Glutamatergic neuron (in vitro differentiated cells): ENCODE measurements at regions not wholly inside any gene's neighbourhood (a gene's known extent, or its start where the extent isn't known, plus 50 kb on each side); places are given as distances from the start of the nearest gene placed in this dataset.
"Not testable (repeated sequence)": the region's sequence is repeated elsewhere in the genome, so short reads cannot be mapped to it uniquely, and the experiment has no call there.

Experiments used
- DNase-seq: peaks from one replicate; pipeline ENCODE4 v3.0.0; 2022
- H3K27ac Mint-ChIP-seq: one replicate; pipeline ENCODE4 v1.8.0; 2020; ENCODE audit warnings: mild to moderate bottlenecking, mixed read lengths, inconsistent platforms; ENCODE audit not compliant: unreplicated experiment
- H3K27me3 Mint-ChIP-seq: one replicate; pipeline ENCODE4 v1.8.0; 2020; ENCODE audit warnings: mild to moderate bottlenecking, moderate library complexity, mixed read lengths, inconsistent platforms; ENCODE audit not compliant: unreplicated experiment
- H3K36me3 Mint-ChIP-seq: one replicate; pipeline ENCODE4 v1.8.0; 2020; ENCODE audit warnings: mild to moderate bottlenecking, mixed read lengths, inconsistent platforms; ENCODE audit not compliant: unreplicated experiment
- H3K4me1 Mint-ChIP-seq: one replicate; pipeline ENCODE4 v1.8.0; 2020; ENCODE audit warnings: mild to moderate bottlenecking, low read depth, mixed read lengths, inconsistent platforms; ENCODE audit not compliant: unreplicated experiment
- H3K4me3 Mint-ChIP-seq: one replicate; pipeline ENCODE4 v1.8.0; 2020; ENCODE audit warnings: mild to moderate bottlenecking, mixed read lengths, inconsistent platforms; ENCODE audit not compliant: unreplicated experiment
- H3K9me3 Mint-ChIP-seq: one replicate; pipeline ENCODE4 v1.8.0; 2020; ENCODE audit warnings: mild to moderate bottlenecking, moderate library complexity, mixed read lengths, inconsistent platforms; ENCODE audit not compliant: unreplicated experiment
- CTCF ChIP-seq: fragments of 200-600 bp; sonication (generic); IDR thresholded peaks from one replicate; pipeline ENCODE4 v1.5.0; 2021; ENCODE audit not compliant: partially characterized antibody, unreplicated experiment

GRCh38 chr2:183967756-183968155 is 630.6 kb upstream of the ZNF804A start:
- Mint-ChIP-seq H3K4me3 (no peak overlapping the region), H3K27me3 (peaks cover 1% of the 10 kb centered on the region), H3K27ac (no peak overlapping the region), H3K4me1 (no peaks in the 10 kb centered on the region), H3K36me3 (no peaks in the 10 kb centered on the region), H3K9me3 (no peaks in the 10 kb centered on the region)
- DNase-seq = no peak
- TF ChIP-seq CTCF = no peak

GRCh38 chr2:183975676-183976075 is 622.7 kb upstream of the ZNF804A start:
- H3K27me3 Mint-ChIP-seq, H3K4me3 Mint-ChIP-seq, DNase-seq, H3K27ac Mint-ChIP-seq, H3K4me1 Mint-ChIP-seq, H3K36me3 Mint-ChIP-seq, H3K9me3 Mint-ChIP-seq: not testable (repeated sequence)

- H3K27me3 Mint-ChIP-seq = no peaks in the 10 kb centered on the region
- DNase-seq = no peak
- H3K27ac Mint-ChIP-seq = no peak overlapping the region
- no peaks in the 10 kb centered on the region for H3K36me3 Mint-ChIP-seq
- H3K4me3 Mint-ChIP-seq = no peak overlapping the region
- TF ChIP-seq CTCF = no peak
- H3K4me1 Mint-ChIP-seq = no peaks in the 10 kb centered on the region
- H3K9me3 Mint-ChIP-seq = peaks cover 1% of the 10 kb centered on the region
These were observed 613.5 kb upstream of the ZNF804A start for GRCh38 chr2:183984871-183985270.

GRCh38 chr2:183991968-183992367 is 606.4 kb upstream of the ZNF804A start:
- Mint-ChIP-seq H3K4me1 (no peaks in the 10 kb centered on the region), H3K36me3 (no peaks in the 10 kb centered on the region), H3K27me3 (no peaks in the 10 kb centered on the region), H3K27ac (no peak overlapping the region), H3K4me3 (no peak overlapping the region), H3K9me3 (peaks cover 1% of the 10 kb centered on the region)
- DNase-seq = no peak
- TF ChIP-seq CTCF = no peak

- H3K27me3 Mint-ChIP-seq = no peaks in the 10 kb centered on the region
- no peak for DNase-seq
- H3K4me1 Mint-ChIP-seq = peaks cover 6% of the 10 kb centered on the region
- H3K4me3 Mint-ChIP-seq = no peak overlapping the region
- H3K27ac Mint-ChIP-seq = no peak overlapping the region
- H3K9me3 Mint-ChIP-seq = peaks cover 1% of the 10 kb centered on the region
- no peak for TF ChIP-seq CTCF
- no peaks in the 10 kb centered on the region for H3K36me3 Mint-ChIP-seq
These were observed 605.3 kb upstream of the ZNF804A start for GRCh38 chr2:183993052-183993451.

GRCh38 chr2:183995632-183996031 is 602.7 kb upstream of the ZNF804A start:
- H3K4me3 Mint-ChIP-seq = no peak overlapping the region
- H3K9me3 Mint-ChIP-seq = no peaks in the 10 kb centered on the region
- no peaks in the 10 kb centered on the region for H3K27me3 Mint-ChIP-seq
- no peak for DNase-seq
- no peaks in the 10 kb centered on the region for H3K36me3 Mint-ChIP-seq
- peaks cover 11% of the 10 kb centered on the region for H3K4me1 Mint-ChIP-seq
- H3K27ac Mint-ChIP-seq = no peak overlapping the region
- TF ChIP-seq CTCF = no peak
